OCI-LY3 (cell line): ENCODE measurements at regions not wholly inside any gene's neighbourhood (a gene's known extent, or its start where the extent isn't known, plus 50 kb on each side); places are given as distances from the start of the nearest gene placed in this dataset.

Experiments used
- H2AFZ ChIP-seq: fragments of 200-600, 300-600 bp; shearing (Covaris generic); 2 replicates; pipeline ENCODE4 v1.6.0; 2014; ENCODE audit warnings: antibody characterized with exemption, low read depth, low read length
- H3K27ac ChIP-seq: fragments of 200-600, 300-600 bp; sonication (generic); 2 replicates; pipeline ENCODE4 v1.5.1; 2014; ENCODE audit warnings: mild to moderate bottlenecking, low read length, moderate library complexity, mixed read lengths
- H3K27me3 ChIP-seq: fragments of 200-600, 300-600 bp; sonication (generic); 2 replicates; pipeline ENCODE4 v1.6.1; 2014; ENCODE audit warnings: low read depth, low read length, mixed read lengths
- H3K36me3 ChIP-seq: fragments of 200-600, 300-600 bp; sonication (generic); replicated peaks from 2 replicates; pipeline ENCODE3; 2014; ENCODE audit warnings: low read depth, low read length, mixed read lengths
- H3K4me1 ChIP-seq: fragments of 300-600, 200-600 bp; sonication (generic); 2 replicates; pipeline ENCODE4 v1.6.1; 2014; ENCODE audit warnings: low read length, mixed read lengths
- H3K4me2 ChIP-seq: fragments of 200-600, 300-600 bp; sonication (generic); 2 replicates; pipeline ENCODE4 v1.6.1; 2014; ENCODE audit warnings: low read length, mixed read lengths
- H3K4me3 ChIP-seq: fragments of 300-600, 200-600 bp; sonication (generic); 2 replicates; pipeline ENCODE4 v1.5.1; 2014; ENCODE audit warnings: antibody characterized with exemption, mild to moderate bottlenecking, low read length, moderate library complexity
- H3K79me2 ChIP-seq: fragments of 300-600, 200-600 bp; shearing (Covaris generic); 2 replicates; pipeline ENCODE4 v1.6.1; 2014; ENCODE audit warnings: mild to moderate bottlenecking, low read length, mixed read lengths
- H3K9ac ChIP-seq: fragments of 300-600, 200-600 bp; shearing (Covaris generic); 2 replicates; pipeline ENCODE4 v1.6.0; 2014; ENCODE audit warnings: mild to moderate bottlenecking, low read length, moderate library complexity
- H3K9me3 ChIP-seq: fragments of 200-600, 300-600 bp; shearing (Covaris generic); 2 replicates; pipeline ENCODE4 v1.6.1; 2014; ENCODE audit warnings: low read length, mixed read lengths; ENCODE audit not compliant: insufficient read depth
- H4K20me1 ChIP-seq: fragments of 200-600, 300-600 bp; sonication (generic); 2 replicates; pipeline ENCODE4 v1.6.1; 2016; ENCODE audit warnings: low read length, mixed read lengths; ENCODE audit not compliant: insufficient read depth
- EZH2phosphoT487 ChIP-seq: fragments of 200-600 bp; shearing (Covaris generic); IDR thresholded peaks from 2 replicates; pipeline ENCODE4 v1.6.1; 2018; ENCODE audit warnings: antibody characterized with exemption, mixed run types, low read depth
- TF ChIP-seq, protein P1 (sequence below): fragments of 200-600, 300-600 bp; sonication (generic); IDR thresholded peaks from 2 replicates; pipeline ENCODE4 v1.5.1; 2014; ENCODE audit warnings: antibody characterized with exemption, low read length, low read depth

DNA sequence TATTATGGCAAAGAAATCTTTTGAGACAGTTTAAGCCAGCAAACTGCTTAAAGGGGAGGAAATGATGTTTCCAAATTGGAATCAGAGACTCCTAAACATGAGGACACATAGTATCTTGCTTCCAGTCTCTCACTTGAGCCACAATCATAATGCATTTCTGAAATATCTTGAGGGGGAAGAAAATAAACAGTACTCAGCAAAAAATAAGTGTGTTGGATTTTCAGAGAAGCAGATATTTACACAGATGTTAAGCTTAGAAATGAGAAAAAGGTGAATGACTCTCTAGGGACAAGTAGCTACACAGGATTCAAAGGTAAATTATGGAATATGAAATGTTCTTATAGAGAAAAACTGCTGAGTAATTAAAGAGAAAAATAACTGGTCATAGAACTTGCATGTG is 1583.6 kb downstream of the CDH8 start:
- H3K79me2 ChIP-seq: no peaks in the 10 kb centered on the region
- TF ChIP-seq, protein P1, sequence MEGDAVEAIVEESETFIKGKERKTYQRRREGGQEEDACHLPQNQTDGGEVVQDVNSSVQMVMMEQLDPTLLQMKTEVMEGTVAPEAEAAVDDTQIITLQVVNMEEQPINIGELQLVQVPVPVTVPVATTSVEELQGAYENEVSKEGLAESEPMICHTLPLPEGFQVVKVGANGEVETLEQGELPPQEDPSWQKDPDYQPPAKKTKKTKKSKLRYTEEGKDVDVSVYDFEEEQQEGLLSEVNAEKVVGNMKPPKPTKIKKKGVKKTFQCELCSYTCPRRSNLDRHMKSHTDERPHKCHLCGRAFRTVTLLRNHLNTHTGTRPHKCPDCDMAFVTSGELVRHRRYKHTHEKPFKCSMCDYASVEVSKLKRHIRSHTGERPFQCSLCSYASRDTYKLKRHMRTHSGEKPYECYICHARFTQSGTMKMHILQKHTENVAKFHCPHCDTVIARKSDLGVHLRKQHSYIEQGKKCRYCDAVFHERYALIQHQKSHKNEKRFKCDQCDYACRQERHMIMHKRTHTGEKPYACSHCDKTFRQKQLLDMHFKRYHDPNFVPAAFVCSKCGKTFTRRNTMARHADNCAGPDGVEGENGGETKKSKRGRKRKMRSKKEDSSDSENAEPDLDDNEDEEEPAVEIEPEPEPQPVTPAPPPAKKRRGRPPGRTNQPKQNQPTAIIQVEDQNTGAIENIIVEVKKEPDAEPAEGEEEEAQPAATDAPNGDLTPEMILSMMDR: no peak
- TF ChIP-seq EZH2phosphoT487: no peak

DNA sequence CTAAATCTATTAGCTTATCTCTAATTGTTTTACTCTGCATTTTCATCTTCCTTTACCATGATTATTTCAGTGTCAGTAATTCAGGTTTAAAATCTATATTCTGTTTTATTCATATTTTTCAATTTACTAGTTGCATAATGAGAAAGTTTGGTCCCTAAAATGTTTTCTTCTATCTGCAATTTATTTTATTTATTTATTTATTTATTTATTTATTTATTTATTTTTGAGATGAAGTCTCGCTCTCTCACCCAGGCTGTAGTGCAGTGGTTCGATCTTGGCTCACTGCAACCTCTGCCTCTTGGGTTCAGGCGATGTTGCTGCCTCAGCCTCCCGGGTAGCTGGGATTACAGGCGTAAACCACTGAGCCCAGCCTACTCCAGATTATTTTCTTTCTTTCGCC is 1597.3 kb downstream of the CDH8 start:
- no peaks in the 10 kb centered on the region for H3K36me3 ChIP-seq
- no peaks in the 10 kb centered on the region for H3K4me1 ChIP-seq
- H3K9ac ChIP-seq: no peak overlapping the region
- H3K4me2 ChIP-seq: no peak overlapping the region
- H3K27ac ChIP-seq: no peak overlapping the region
- no peaks in the 10 kb centered on the region for H3K79me2 ChIP-seq
- no peak for TF ChIP-seq EZH2phosphoT487
- TF ChIP-seq, protein P1: no peak
- no peak overlapping the region for H2AFZ ChIP-seq
- no peaks in the 10 kb centered on the region for H3K9me3 ChIP-seq
- no peak overlapping the region for H3K4me3 ChIP-seq
- no peaks in the 10 kb centered on the region for H3K27me3 ChIP-seq
- no peaks in the 10 kb centered on the region for H4K20me1 ChIP-seq

More for the DNA sequence above, 1583.6 kb downstream of the CDH8 start:
- Histone ChIP-seq H2AFZ (no peak overlapping the region), H3K27ac (no peak overlapping the region), H3K36me3 (no peaks in the 10 kb centered on the region), H3K27me3 (no peaks in the 10 kb centered on the region), H3K4me3 (no peak overlapping the region), H3K9me3 (no peaks in the 10 kb centered on the region), H4K20me1 (no peaks in the 10 kb centered on the region), H3K9ac (no peak overlapping the region), H3K4me2 (no peak overlapping the region), H3K4me1 (no peaks in the 10 kb centered on the region)

DNA sequence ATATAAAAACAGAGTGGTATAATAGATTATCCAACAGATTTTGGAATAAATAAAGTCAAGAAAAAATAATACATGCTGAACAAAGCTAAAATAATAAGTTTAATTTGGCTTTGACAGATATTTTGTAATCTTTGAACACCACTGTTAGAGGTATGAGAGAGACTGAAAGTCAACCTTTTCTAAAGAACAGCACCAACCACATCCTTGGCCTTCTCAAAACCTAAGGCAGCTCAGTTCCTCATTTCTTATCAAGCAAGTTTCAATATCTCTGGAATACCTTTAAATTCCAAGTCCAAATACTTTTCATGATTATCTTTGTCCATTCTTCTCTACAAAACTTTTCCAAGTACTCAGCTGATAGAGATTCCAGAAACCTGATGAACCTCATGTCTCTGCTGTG is 1603.8 kb downstream of the CDH8 start:
- Histone ChIP-seq H3K27me3 (no peaks in the 10 kb centered on the region), H3K4me1 (no peaks in the 10 kb centered on the region), H3K4me3 (no peak overlapping the region), H3K27ac (no peak overlapping the region), H3K9me3 (no peaks in the 10 kb centered on the region), H2AFZ (no peak overlapping the region), H3K4me2 (no peak overlapping the region), H3K9ac (no peak overlapping the region), H3K79me2 (no peaks in the 10 kb centered on the region), H3K36me3 (no peaks in the 10 kb centered on the region), H4K20me1 (no peaks in the 10 kb centered on the region)
- no peak for TF ChIP-seq EZH2phosphoT487
- TF ChIP-seq, protein P1: no peak

DNA sequence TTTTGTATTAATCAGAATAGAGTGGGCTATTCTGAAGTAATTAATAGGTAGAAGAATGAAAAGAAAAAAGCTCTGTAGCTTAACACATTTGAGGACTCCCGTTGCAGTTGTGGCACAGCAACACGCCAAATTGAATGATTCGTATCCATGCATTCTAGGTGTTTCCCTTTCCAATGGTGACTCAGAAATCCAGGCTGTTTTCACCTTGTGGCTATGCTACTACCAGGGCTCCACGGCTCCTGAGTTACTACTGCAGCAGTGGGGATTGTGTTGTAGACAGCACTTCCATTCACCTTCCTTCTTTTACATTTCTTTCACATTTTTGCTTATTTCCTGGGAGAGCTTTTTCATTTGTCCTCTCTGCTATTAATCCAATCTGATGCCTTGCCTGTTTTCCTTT is 1616.4 kb downstream of the CDH8 start:
- Histone ChIP-seq H3K27me3 (no peaks in the 10 kb centered on the region), H2AFZ (no peak overlapping the region), H4K20me1 (no peaks in the 10 kb centered on the region), H3K4me3 (no peak overlapping the region), H3K36me3 (no peaks in the 10 kb centered on the region), H3K27ac (no peak overlapping the region), H3K9me3 (no peaks in the 10 kb centered on the region), H3K79me2 (no peaks in the 10 kb centered on the region), H3K4me1 (no peaks in the 10 kb centered on the region), H3K9ac (no peak overlapping the region), H3K4me2 (no peak overlapping the region)
- no peak for TF ChIP-seq EZH2phosphoT487
- TF ChIP-seq, protein P1: no peak
